Endodermal cell (in vitro differentiated cells): ENCODE measurements at regions not wholly inside any gene's neighbourhood (a gene's known extent, or its start where the extent isn't known, plus 50 kb on each side); places are given as distances from the start of the nearest gene placed in this dataset.

Source experiments
- DNase-seq: peaks from one replicate; pipeline ENCODE4 v3.0.0-alpha.2; 2017
- H3K27ac ChIP-seq: 2 replicates; pipeline ENCODE4 v1.5.1; 2013; ENCODE audit warnings: mild to moderate bottlenecking, low read depth, low read length, moderate library complexity
- H3K27me3 ChIP-seq: 2 replicates; pipeline ENCODE4 v1.6.1; 2013; ENCODE audit warnings: mild to moderate bottlenecking, low read length, moderate library complexity; ENCODE audit not compliant: insufficient read depth, control insufficient read depth, poor library complexity, severe bottlenecking
- H3K36me3 ChIP-seq: 2 replicates; pipeline ENCODE4 v1.7.0; 2013; ENCODE audit warnings: mild to moderate bottlenecking, low read length, moderate library complexity; ENCODE audit not compliant: control insufficient read depth, insufficient read depth
- H3K4me1 ChIP-seq: one replicate; pipeline ENCODE4 v1.7.0; 2013; ENCODE audit warnings: low read length; ENCODE audit not compliant: control insufficient read depth, insufficient read depth
- H3K4me3 ChIP-seq: 2 replicates; pipeline ENCODE4 v1.5.1; 2013; ENCODE audit warnings: mild to moderate bottlenecking, low read length, moderate library complexity
- H3K9ac ChIP-seq: 2 replicates; pipeline ENCODE4 v1.6.1; 2013; ENCODE audit warnings: mild to moderate bottlenecking, low read length, moderate library complexity; ENCODE audit not compliant: poor library complexity, severe bottlenecking; ENCODE audit errors: extremely low read depth
- H3K9me3 ChIP-seq: 2 replicates; pipeline ENCODE4 v1.6.1; 2013; ENCODE audit warnings: mild to moderate bottlenecking, low read length, moderate library complexity; ENCODE audit not compliant: control insufficient read depth
- H3K27ac Mint-ChIP-seq: 2 replicates; pipeline ENCODE4 v1.8.0; 2020; ENCODE audit warnings: mixed read lengths
- H3K27me3 Mint-ChIP-seq: 2 replicates; pipeline ENCODE4 v1.8.0; 2021; ENCODE audit warnings: mild to moderate bottlenecking, mixed read lengths; ENCODE audit not compliant: insufficient read depth
- H3K36me3 Mint-ChIP-seq: 2 replicates; pipeline ENCODE4 v1.8.0; 2020; ENCODE audit warnings: low read depth, mixed read lengths
- H3K4me1 Mint-ChIP-seq: 2 replicates; pipeline ENCODE4 v1.8.0; 2020; ENCODE audit warnings: mixed read lengths
- H3K4me3 Mint-ChIP-seq: 2 replicates; pipeline ENCODE4 v1.8.0; 2020; ENCODE audit warnings: mild to moderate bottlenecking, moderate library complexity, mixed read lengths
- H3K9me3 Mint-ChIP-seq: 2 replicates; pipeline ENCODE4 v1.8.0; 2020; ENCODE audit warnings: mild to moderate bottlenecking, mixed read lengths
- WGBS, 2 experiments: methylation state at CpG; one replicate each; pipeline versions ENCODE4 v1.1.5 to v1.1.7; 2013; ENCODE audit warnings: missing lambda C conversion rate in 2 of 2, mixed read lengths in 1 of 2; ENCODE audit not compliant: insufficient coverage in 1 of 2, insufficient read length in 1 of 2; 5-methylcytosine and 5-hydroxymethylcytosine counted together
- TF ChIP-seq, protein P1 (sequence below): fragments of 200-600 bp; sonication (generic); conservative IDR thresholded peaks from 2 replicates; pipeline ENCODE4 v1.5.0; 2021; ENCODE audit warnings: antibody characterized with exemption, mild to moderate bottlenecking

DNA sequence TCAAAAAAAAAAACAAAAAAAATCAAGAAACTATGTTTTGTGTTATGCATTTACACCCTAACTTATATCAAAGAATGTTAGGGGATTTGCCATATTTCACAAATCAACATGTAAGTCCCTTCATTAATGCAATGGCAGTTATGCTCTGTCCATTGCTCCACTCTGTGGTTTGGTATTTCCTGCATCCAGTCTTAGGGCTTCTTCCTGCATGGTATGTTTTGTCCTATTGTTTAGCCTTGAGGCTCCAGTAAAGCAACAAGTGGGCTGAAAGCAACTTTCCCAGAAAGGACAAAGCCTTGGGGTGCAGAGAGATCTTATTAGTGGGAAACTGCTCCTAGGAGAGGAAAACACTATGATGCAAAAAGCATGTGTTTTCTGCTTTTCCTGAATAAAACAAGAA is 474.1 kb downstream of the IRS1 start:
- H3K4me3 Mint-ChIP-seq, result no peak overlapping the region
- no peak overlapping the region for H3K27ac Mint-ChIP-seq
- H3K27me3 ChIP-seq, result no peaks in the 10 kb centered on the region
- H3K36me3 Mint-ChIP-seq, result no peaks in the 10 kb centered on the region
- no peak for DNase-seq
- H3K9me3 ChIP-seq, result no peaks in the 10 kb centered on the region
- peaks cover under 1% of the 10 kb centered on the region for H3K4me1 Mint-ChIP-seq
- no peaks in the 10 kb centered on the region for H3K27me3 Mint-ChIP-seq
- TF ChIP-seq, protein P1, sequence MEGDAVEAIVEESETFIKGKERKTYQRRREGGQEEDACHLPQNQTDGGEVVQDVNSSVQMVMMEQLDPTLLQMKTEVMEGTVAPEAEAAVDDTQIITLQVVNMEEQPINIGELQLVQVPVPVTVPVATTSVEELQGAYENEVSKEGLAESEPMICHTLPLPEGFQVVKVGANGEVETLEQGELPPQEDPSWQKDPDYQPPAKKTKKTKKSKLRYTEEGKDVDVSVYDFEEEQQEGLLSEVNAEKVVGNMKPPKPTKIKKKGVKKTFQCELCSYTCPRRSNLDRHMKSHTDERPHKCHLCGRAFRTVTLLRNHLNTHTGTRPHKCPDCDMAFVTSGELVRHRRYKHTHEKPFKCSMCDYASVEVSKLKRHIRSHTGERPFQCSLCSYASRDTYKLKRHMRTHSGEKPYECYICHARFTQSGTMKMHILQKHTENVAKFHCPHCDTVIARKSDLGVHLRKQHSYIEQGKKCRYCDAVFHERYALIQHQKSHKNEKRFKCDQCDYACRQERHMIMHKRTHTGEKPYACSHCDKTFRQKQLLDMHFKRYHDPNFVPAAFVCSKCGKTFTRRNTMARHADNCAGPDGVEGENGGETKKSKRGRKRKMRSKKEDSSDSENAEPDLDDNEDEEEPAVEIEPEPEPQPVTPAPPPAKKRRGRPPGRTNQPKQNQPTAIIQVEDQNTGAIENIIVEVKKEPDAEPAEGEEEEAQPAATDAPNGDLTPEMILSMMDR, result no peak
- no peaks in the 10 kb centered on the region for H3K9me3 Mint-ChIP-seq
- H3K9ac ChIP-seq, result no peak overlapping the region
- H3K4me3 ChIP-seq, result no peak overlapping the region
- no peaks in the 10 kb centered on the region for H3K36me3 ChIP-seq
- no peak overlapping the region for H3K27ac ChIP-seq
- H3K4me1 ChIP-seq, result peaks cover under 1% of the 10 kb centered on the region

DNA sequence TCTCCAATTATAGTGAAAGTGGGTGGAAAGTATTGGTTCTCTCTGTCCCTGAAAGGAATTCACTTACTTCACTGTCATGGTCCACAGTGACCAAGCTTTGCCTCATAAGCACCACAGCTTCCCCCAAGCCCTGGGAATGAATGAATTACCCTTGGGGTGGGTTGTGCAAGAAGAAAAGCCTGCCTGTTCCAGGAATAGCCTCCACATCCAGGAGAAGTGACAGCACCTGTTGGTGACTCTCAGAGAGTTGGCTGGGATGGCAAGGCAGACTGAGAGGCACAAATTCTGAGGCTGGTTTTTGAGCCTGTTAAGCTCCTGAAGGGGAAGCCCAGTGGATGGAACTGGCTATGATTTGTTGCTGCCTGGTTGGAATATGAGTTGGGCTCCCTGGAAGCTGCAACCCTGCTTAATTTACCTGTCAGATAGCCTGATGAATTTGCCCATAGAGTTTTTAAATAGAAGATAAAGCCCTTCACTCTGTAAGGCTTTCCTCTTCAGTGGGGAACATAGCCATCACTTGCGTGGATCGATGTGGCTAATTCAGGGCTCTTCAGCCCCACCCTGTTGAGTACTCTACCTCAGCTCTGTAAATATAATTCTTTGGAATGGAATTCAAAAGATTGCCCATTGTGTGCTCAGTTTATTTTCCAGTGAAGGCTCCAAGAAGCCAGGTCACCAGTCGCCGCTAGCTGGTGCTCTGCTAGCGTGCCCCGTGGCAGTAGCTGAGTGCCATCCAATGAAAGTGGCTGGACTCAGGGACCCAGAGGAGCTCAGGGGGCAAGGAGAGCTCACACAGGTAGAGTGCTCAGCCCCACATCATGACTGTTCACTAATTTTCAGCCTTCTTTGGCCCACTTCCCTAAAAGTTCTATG is 479.3 kb downstream of the IRS1 start:
- DNase-seq, result no peak
- peaks cover 6% of the 10 kb centered on the region for H3K4me1 ChIP-seq
- H3K27ac ChIP-seq, result no peak overlapping the region
- no peaks in the 10 kb centered on the region for H3K36me3 ChIP-seq
- H3K27me3 ChIP-seq, result no peaks in the 10 kb centered on the region
- no peak overlapping the region for H3K27ac Mint-ChIP-seq
- H3K9me3 ChIP-seq, result no peaks in the 10 kb centered on the region
- no peaks in the 10 kb centered on the region for H3K4me1 Mint-ChIP-seq
- H3K9me3 Mint-ChIP-seq, result no peaks in the 10 kb centered on the region
- no peaks in the 10 kb centered on the region for H3K27me3 Mint-ChIP-seq
- TF ChIP-seq, protein P1, result no peak
- no peak overlapping the region for H3K4me3 Mint-ChIP-seq
- H3K4me3 ChIP-seq, result no peak overlapping the region
- no peaks in the 10 kb centered on the region for H3K36me3 Mint-ChIP-seq
- 93 to 100% methylated on average over 5 to 6 of the region's 6 CpGs for WGBS, 2 experiments
- no peak overlapping the region for H3K9ac ChIP-seq

DNA sequence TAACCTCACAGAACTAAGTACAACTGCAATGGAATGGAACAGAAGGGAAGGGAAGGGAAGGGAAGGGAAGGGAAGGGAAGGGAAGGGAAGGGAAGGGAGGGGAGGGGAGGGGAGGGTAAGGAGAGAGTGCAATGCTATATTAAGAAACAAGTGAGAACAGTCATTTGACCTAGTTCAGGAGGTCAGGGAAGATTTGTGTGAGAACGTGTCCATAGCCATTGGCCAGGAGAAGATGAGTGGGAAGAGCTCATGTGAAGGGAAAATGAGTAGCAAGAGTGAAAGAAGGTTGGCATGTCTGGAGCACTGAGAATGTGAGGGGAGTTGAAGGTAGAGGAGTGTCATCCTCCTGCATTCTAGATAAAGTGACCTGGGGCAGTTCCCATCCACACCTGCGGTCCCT is 481.6 kb downstream of the IRS1 start:
- no peaks in the 10 kb centered on the region for H3K9me3 ChIP-seq
- no peak overlapping the region for H3K27ac ChIP-seq
- Mint-ChIP-seq H3K4me3 (no peak overlapping the region), H3K27me3 (no peaks in the 10 kb centered on the region), H3K9me3 (no peaks in the 10 kb centered on the region), H3K4me1 (no peaks in the 10 kb centered on the region), H3K27ac (no peak overlapping the region), H3K36me3 (no peaks in the 10 kb centered on the region)
- DNase-seq, result no peak
- no peaks in the 10 kb centered on the region for H3K36me3 ChIP-seq
- TF ChIP-seq, protein P1, result no peak
- 78 to 91% methylated on average over 1 to 2 of the region's 2 CpGs for WGBS, 2 experiments
- no peak overlapping the region for H3K9ac ChIP-seq
- no peaks in the 10 kb centered on the region for H3K27me3 ChIP-seq
- peaks cover 6% of the 10 kb centered on the region for H3K4me1 ChIP-seq
- no peak overlapping the region for H3K4me3 ChIP-seq
